ENCODE measurements at regions not wholly inside any gene's neighbourhood (a gene's known extent, or its start where the extent isn't known, plus 50 kb on each side); places are given as distances from the start of the nearest gene placed in this dataset.

DNA sequence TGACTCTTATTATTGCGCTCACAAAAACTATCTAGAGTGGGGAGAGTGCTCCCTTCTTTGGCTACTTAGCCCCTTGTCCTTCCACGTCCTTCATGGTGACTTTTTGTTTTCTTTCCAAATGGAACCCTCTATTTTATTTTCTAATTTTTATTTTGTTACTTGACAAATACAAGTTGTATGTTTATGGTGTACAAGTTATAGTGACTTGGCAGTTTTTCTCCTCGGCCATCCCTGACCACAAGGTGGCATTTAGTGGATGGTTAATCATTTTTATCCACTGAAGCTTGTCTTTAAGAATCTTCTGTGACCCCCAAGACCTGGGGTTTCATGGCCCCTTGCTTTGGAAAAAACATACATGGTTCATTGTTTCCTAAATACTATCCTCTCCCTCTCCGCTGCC, 70.1 kb downstream of the NKX2-1 start:
- Histone ChIP-seq H3K4me3 (no peak overlapping the region), H3K9ac (ENCODE audit: insufficient read depth in 1 of 2, low read length in 2 of 2) (no peak overlapping the region), H3K27me3 (ENCODE audit: control insufficient read depth in 3 of 3, insufficient read depth in 3 of 3, low read length in 2 of 3) (no peaks in the 10 kb centered on the region), H3K9me3 (ENCODE audit: control insufficient read depth in 4 of 4, insufficient read depth in 3 of 4, low read length in 3 of 4) (peaks cover 0 to 7% (median 0%) of the 10 kb centered on the region in 4 donors), H3K4me1 (ENCODE audit: control insufficient read depth in 5 of 5, insufficient read depth in 5 of 5, low read length in 5 of 5) (peaks cover 0 to 4% (median 0%) of the 10 kb centered on the region in 5 donors), H3K36me3 (ENCODE audit: control insufficient read depth in 4 of 4, insufficient read depth in 4 of 4, low read length in 4 of 4) (no peaks in the 10 kb centered on the region), H3K27ac (ENCODE audit: low read depth in 1 of 2, low read length in 1 of 2) (no peak overlapping the region)
- ATAC-seq (ENCODE audit: insufficient read depth, low FRiP score) (no peak), DNase-seq (no peak)
- 77% methylated on average over 4 of the region's 4 CpGs for WGBS, 2 donors
- TF ChIP-seq, protein P1, sequence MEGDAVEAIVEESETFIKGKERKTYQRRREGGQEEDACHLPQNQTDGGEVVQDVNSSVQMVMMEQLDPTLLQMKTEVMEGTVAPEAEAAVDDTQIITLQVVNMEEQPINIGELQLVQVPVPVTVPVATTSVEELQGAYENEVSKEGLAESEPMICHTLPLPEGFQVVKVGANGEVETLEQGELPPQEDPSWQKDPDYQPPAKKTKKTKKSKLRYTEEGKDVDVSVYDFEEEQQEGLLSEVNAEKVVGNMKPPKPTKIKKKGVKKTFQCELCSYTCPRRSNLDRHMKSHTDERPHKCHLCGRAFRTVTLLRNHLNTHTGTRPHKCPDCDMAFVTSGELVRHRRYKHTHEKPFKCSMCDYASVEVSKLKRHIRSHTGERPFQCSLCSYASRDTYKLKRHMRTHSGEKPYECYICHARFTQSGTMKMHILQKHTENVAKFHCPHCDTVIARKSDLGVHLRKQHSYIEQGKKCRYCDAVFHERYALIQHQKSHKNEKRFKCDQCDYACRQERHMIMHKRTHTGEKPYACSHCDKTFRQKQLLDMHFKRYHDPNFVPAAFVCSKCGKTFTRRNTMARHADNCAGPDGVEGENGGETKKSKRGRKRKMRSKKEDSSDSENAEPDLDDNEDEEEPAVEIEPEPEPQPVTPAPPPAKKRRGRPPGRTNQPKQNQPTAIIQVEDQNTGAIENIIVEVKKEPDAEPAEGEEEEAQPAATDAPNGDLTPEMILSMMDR (IDR thresholded peaks at IDR 0.05; ENCODE audit: control extremely low read depth, extremely low read depth): no peak

DNA sequence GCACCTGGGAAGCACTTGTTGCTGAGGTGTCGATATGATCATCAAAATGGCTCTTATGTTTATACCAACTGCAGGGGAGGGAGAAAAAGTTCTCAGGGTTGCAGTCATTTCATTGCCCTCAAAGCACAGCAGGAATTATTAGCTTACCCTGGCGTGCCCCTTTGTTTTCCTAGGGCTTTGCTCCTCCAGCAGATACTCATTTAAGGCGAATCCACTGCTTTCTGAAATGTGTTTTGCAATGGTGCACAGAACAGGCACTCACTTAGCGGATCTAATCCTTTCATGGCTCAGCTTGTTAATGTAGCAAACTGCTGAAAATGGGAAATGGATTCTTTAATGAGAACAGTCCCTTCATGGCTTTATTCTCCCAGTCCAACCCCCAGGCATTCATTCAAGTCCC, 76.7 kb downstream of the NKX2-1 start:
- H3K4me1 ChIP-seq (ENCODE audit: control insufficient read depth in 5 of 5, insufficient read depth in 5 of 5, low read length in 5 of 5): no peaks in the 10 kb centered on the region
- H3K9me3 ChIP-seq (ENCODE audit: control insufficient read depth in 4 of 4, insufficient read depth in 3 of 4, low read length in 3 of 4): no peaks in the 10 kb centered on the region
- ATAC-seq (ENCODE audit: insufficient read depth, low FRiP score) (no peak), DNase-seq (no peak)
- 64 to 67% methylated on average over 4 of the region's 4 CpGs for WGBS, 2 donors
- no peaks in the 10 kb centered on the region for H3K36me3 ChIP-seq (ENCODE audit: control insufficient read depth in 4 of 4, insufficient read depth in 4 of 4, low read length in 4 of 4)
- no peak overlapping the region for H3K27ac ChIP-seq (ENCODE audit: low read depth in 1 of 2, low read length in 1 of 2)
- TF ChIP-seq, protein P1 (IDR thresholded peaks at IDR 0.05; ENCODE audit: control extremely low read depth, extremely low read depth): no peak
- no peaks in the 10 kb centered on the region for H3K27me3 ChIP-seq (ENCODE audit: control insufficient read depth in 3 of 3, insufficient read depth in 3 of 3, low read length in 2 of 3)
- no peak overlapping the region for H3K4me3 ChIP-seq
- H3K9ac ChIP-seq (ENCODE audit: insufficient read depth in 1 of 2, low read length in 2 of 2): no peak overlapping the region

DNA sequence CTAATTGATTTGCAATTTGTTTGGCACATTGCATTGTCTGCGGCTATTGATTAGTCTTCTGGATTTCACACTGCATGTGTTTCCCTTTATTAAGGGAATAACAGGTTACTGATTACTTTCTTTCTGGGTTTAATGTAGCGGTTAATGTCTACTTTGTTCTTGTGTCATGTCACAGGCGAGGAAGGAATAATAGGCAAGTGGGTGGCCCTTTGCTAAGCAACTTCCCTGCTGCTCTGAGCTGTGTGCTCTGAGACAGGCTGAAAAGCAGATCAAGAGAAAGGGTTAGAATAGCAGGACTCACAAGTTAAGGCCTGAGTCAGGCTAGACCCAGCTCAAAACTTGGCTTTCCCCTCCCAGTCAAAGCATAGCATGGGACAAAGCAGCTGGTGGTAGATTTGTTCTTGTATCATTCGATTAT, 77.2 kb downstream of the NKX2-1 start:
- no peaks in the 10 kb centered on the region for H3K4me1 ChIP-seq (ENCODE audit: control insufficient read depth in 5 of 5, insufficient read depth in 5 of 5, low read length in 5 of 5)
- H3K27me3 ChIP-seq (ENCODE audit: control insufficient read depth in 3 of 3, insufficient read depth in 3 of 3, low read length in 2 of 3): no peaks in the 10 kb centered on the region
- DNase-seq (no peak), ATAC-seq (ENCODE audit: insufficient read depth, low FRiP score) (no peak)
- TF ChIP-seq, protein P1 (IDR thresholded peaks at IDR 0.05; ENCODE audit: control extremely low read depth, extremely low read depth): no peak
- H3K9ac ChIP-seq (ENCODE audit: insufficient read depth in 1 of 2, low read length in 2 of 2): no peak overlapping the region
- H3K9me3 ChIP-seq (ENCODE audit: control insufficient read depth in 4 of 4, insufficient read depth in 3 of 4, low read length in 3 of 4): no peaks in the 10 kb centered on the region
- 67 to 76% methylated on average over 4 of the region's 4 CpGs for WGBS, 2 donors
- H3K36me3 ChIP-seq (ENCODE audit: control insufficient read depth in 4 of 4, insufficient read depth in 4 of 4, low read length in 4 of 4): no peaks in the 10 kb centered on the region
- no peak overlapping the region for H3K4me3 ChIP-seq
- H3K27ac ChIP-seq (ENCODE audit: low read depth in 1 of 2, low read length in 1 of 2): no peak overlapping the region

DNA sequence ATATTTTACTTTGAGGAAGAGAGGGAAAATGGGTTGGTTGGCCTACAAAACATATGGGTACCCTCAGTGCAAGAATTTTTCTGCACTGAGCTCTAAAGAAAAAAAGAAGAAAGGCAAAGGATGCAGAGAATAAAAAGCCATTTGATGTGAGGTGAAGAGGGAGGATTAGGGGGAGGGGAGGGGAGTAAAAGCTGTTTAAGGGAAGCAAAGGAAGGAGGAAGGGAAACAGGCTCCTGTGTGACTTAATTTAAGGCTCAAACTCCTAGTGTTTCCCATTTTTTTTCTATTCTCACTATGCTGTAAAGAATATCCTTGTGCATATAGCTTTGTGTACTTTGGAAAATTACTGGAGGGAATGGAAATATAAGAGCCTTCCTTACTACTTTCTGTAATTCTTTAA, 78.7 kb downstream of the NKX2-1 start:
- no peak overlapping the region for H3K4me3 ChIP-seq
- H3K36me3 ChIP-seq (ENCODE audit: control insufficient read depth in 4 of 4, insufficient read depth in 4 of 4, low read length in 4 of 4): no peaks in the 10 kb centered on the region
- DNase-seq (no peak), ATAC-seq (ENCODE audit: insufficient read depth, low FRiP score) (no peak)
- TF ChIP-seq, protein P1 (IDR thresholded peaks at IDR 0.05; ENCODE audit: control extremely low read depth, extremely low read depth): no peak
- no peak overlapping the region for H3K9ac ChIP-seq (ENCODE audit: insufficient read depth in 1 of 2, low read length in 2 of 2)
- no peaks in the 10 kb centered on the region for H3K9me3 ChIP-seq (ENCODE audit: control insufficient read depth in 4 of 4, insufficient read depth in 3 of 4, low read length in 3 of 4)
- H3K27me3 ChIP-seq (ENCODE audit: control insufficient read depth in 3 of 3, insufficient read depth in 3 of 3, low read length in 2 of 3): no peaks in the 10 kb centered on the region
- H3K27ac ChIP-seq (ENCODE audit: low read depth in 1 of 2, low read length in 1 of 2): no peak overlapping the region
- no peaks in the 10 kb centered on the region for H3K4me1 ChIP-seq (ENCODE audit: control insufficient read depth in 5 of 5, insufficient read depth in 5 of 5, low read length in 5 of 5)

All from lung (tissue), 11 donors.